ENCODE measurements at regions not wholly inside any gene's neighbourhood (a gene's known extent, or its start where the extent isn't known, plus 50 kb on each side); places are given as distances from the start of the nearest gene placed in this dataset.

GRCh38 chr10:9759596-9759995 is 1258.1 kb upstream of the CELF2 start:
- TF ChIP-seq FOS (IDR thresholded peaks at IDR 0.05; ENCODE audit: low read depth, low read length) (no peak), POLR2A (IDR thresholded peaks at IDR 0.05; ENCODE audit: low read depth, low read length) (no peak), CTCF (conservative IDR thresholded peaks at IDR 0.05; ENCODE audit: low read depth, low read length) (no peak), ELK1 (IDR thresholded peaks at IDR 0.05; ENCODE audit: borderline replicate concordance, low read depth, low read length) (no peak), SMC3 (IDR thresholded peaks at IDR 0.05; ENCODE audit: low read depth, low read length) (no peak), MXI1 (IDR thresholded peaks at IDR 0.05; ENCODE audit: borderline replicate concordance, low read depth, low read length) (no peak), NFE2L2 (IDR thresholded peaks at IDR 0.05; ENCODE audit: low read depth, low read length) (no peak), MAZ (IDR thresholded peaks at IDR 0.05; ENCODE audit: borderline replicate concordance, low read depth, low read length) (no peak), MAFK (IDR thresholded peaks at IDR 0.05; ENCODE audit: low read depth, low read length) (no peak), USF2 (IDR thresholded peaks at IDR 0.05; ENCODE audit: low read depth, low read length) (no peak), RFX5 (IDR thresholded peaks at IDR 0.05; ENCODE audit: low read depth, low read length) (no peak), BHLHE40 (IDR thresholded peaks at IDR 0.05; ENCODE audit: low read depth, low read length) (no peak)

Measured in IMR-90 (cell line).